GM12878 (cell line): ENCODE measurements at regions not wholly inside any gene's neighbourhood (a gene's known extent, or its start where the extent isn't known, plus 50 kb on each side); places are given as distances from the start of the nearest gene placed in this dataset.

Experiments used
- ATAC-seq: fragments of 200-7000 bp; cut with Tn5 transposase; 3 replicates; pipeline ENCODE4 v1.9.1; 2020; ENCODE audit warnings: mild to moderate bottlenecking, moderate library complexity
- BruUV-seq: library from RNA; stranded (reverse); fragments of 400-500 nt; replicated peaks from 2 replicates; lab custom pipeline; 2021; lab: Mats Ljungman, UMichigan
- CTCF ChIA-PET: fragments of 300-600 bp; sonication (Branson Sonifier 250); formaldehyde crosslinking; extraction: SDS; loops from one replicate; lab custom pipeline; 2021; ENCODE audit warnings: inconsistent platforms; lab: Yijun Ruan, JAX
- POLR2A ChIA-PET: fragments of 350-600 bp; formaldehyde crosslinking; extraction: SDS; loops from one replicate; lab custom pipeline; 2021; ENCODE audit warnings: inconsistent platforms; lab: Charles Lee
- RAD21 ChIA-PET: fragments of 300-600 bp; sonication (Branson Sonifier 250); formaldehyde crosslinking; loops from one replicate; lab custom pipeline; 2023; ENCODE audit warnings: antibody characterized with exemption; ENCODE audit not compliant: unreplicated experiment; lab: Charles Lee
- SMC1A ChIA-PET: fragments of 300-600 bp; sonication (Branson Sonifier 250); formaldehyde crosslinking; loops from one replicate; lab custom pipeline; 2023; ENCODE audit not compliant: unreplicated experiment, uncharacterized antibody; lab: Charles Lee
- DNase-seq: peaks from one replicate; pipeline ENCODE4 v3.0.0-alpha.2; 2011; ENCODE audit warnings: low read depth, low spot score
- FAIRE-seq: peaks from 3 replicates; lab custom pipeline; 2011; peaks lifted over from hg19 to GRCh38; lab: Jason Lieb, UNC
- H2AFZ ChIP-seq: 2 replicates; pipeline ENCODE4 v1.6.0; 2011; ENCODE audit warnings: low read depth, low read length, control low read depth; ENCODE audit not compliant: control insufficient read depth
- H3K27ac ChIP-seq: 2 replicates; pipeline ENCODE4 v1.5.1; 2011; ENCODE audit warnings: control low read depth; ENCODE audit not compliant: control insufficient read depth, insufficient read depth
- H3K27me3 ChIP-seq, 2 experiments: replicated peaks in 1 of 2; 2 replicates each; pipeline versions ENCODE4 v1.6.0 to v1.6.1; 2011; ENCODE audit warnings: low read length in 1 of 2; ENCODE audit not compliant: control insufficient read depth in 2 of 2, insufficient read depth in 2 of 2
- H3K36me3 ChIP-seq, 2 experiments: 2 replicates each; pipeline ENCODE4 v1.5.1; 2011; ENCODE audit warnings: low read length in 1 of 2; ENCODE audit not compliant: control insufficient read depth in 2 of 2, insufficient read depth in 2 of 2
- H3K4me1 ChIP-seq: 2 replicates; pipeline ENCODE4 v1.6.1; 2011; ENCODE audit warnings: mild to moderate bottlenecking, low read length, moderate library complexity, mixed read lengths; ENCODE audit not compliant: control insufficient read depth, insufficient read depth
- H3K4me2 ChIP-seq: 2 replicates; pipeline ENCODE4 v1.6.0; 2011; ENCODE audit warnings: control low read depth; ENCODE audit not compliant: control insufficient read depth, insufficient read depth
- H3K4me3 ChIP-seq: fragments of 200-600 bp; sonication (generic); 2 replicates; pipeline ENCODE4 v1.5.1; 2016
- H3K79me2 ChIP-seq: 2 replicates; pipeline ENCODE4 v1.6.0; 2011; ENCODE audit warnings: low read length; ENCODE audit not compliant: control insufficient read depth, insufficient read depth
- H3K9ac ChIP-seq: 2 replicates; pipeline ENCODE4 v1.8.0; 2011; ENCODE audit warnings: low read length, control low read depth, mixed read lengths; ENCODE audit not compliant: control insufficient read depth, insufficient read depth
- H3K9me3 ChIP-seq: replicated peaks from 3 replicates; pipeline ENCODE4 v1.5.1; 2011; ENCODE audit warnings: mild to moderate bottlenecking, low read length; ENCODE audit not compliant: control insufficient read depth, insufficient read depth
- H4K20me1 ChIP-seq: 2 replicates; pipeline ENCODE4 v1.6.0; 2011; ENCODE audit not compliant: control insufficient read depth, insufficient read depth
- CHD1 ChIP-seq: IDR thresholded peaks from 2 replicates; pipeline ENCODE4 v1.6.1; 2012; ENCODE audit warnings: low read depth, low read length, improper control_type of control experiment
- CREB1 ChIP-seq: IDR thresholded peaks from 2 replicates; pipeline ENCODE4 v1.6.1; 2012; ENCODE audit warnings: low read depth, mild to moderate bottlenecking, inconsistent platforms
- CREM ChIP-seq: IDR thresholded peaks from 2 replicates; pipeline ENCODE4 v1.6.1; 2014; ENCODE audit warnings: antibody characterized with exemption, low read depth
- FOXM1 ChIP-seq: IDR thresholded peaks from 2 replicates; pipeline ENCODE4 v1.6.1; 2012; ENCODE audit warnings: low read depth, mild to moderate bottlenecking, inconsistent platforms, low read length, moderate library complexity
- MTA2 ChIP-seq: fragments of 450-650 bp; IDR thresholded peaks from 2 replicates; pipeline ENCODE4 v1.6.1; 2016; ENCODE audit warnings: low read depth, mild to moderate bottlenecking, moderate library complexity
- NFXL1 ChIP-seq: fragments of 450-650 bp; IDR thresholded peaks from 2 replicates; pipeline ENCODE4 v1.6.1; 2017; ENCODE audit warnings: antibody characterized with exemption, mild to moderate bottlenecking, borderline replicate concordance
- NR2C1 ChIP-seq: fragments of 450-650 bp; IDR thresholded peaks from 2 replicates; pipeline ENCODE4 v1.6.1; 2017; ENCODE audit warnings: antibody characterized with exemption, mild to moderate bottlenecking, moderate library complexity
- NR2C2 ChIP-seq: IDR thresholded peaks from 2 replicates; pipeline ENCODE4 v1.6.1; 2011; ENCODE audit warnings: borderline replicate concordance, low read depth; ENCODE audit not compliant: control insufficient read depth, insufficient read length
- PML ChIP-seq: IDR thresholded peaks from 2 replicates; pipeline ENCODE4 v1.6.1; 2012; ENCODE audit warnings: low read length, inconsistent platforms
- POU2F2 ChIP-seq: IDR thresholded peaks from 3 replicates; pipeline ENCODE4 v1.6.1; 2011; ENCODE audit warnings: low read depth, mild to moderate bottlenecking, low read length, borderline replicate concordance
- SMARCA5 ChIP-seq: fragments of 450-650 bp; IDR thresholded peaks from 2 replicates; pipeline ENCODE4 v1.6.1; 2017; ENCODE audit warnings: mild to moderate bottlenecking
- SUPT20H ChIP-seq: IDR thresholded peaks from 2 replicates; pipeline ENCODE4 v1.6.1; 2011; ENCODE audit warnings: low read depth, mild to moderate bottlenecking, low read length, moderate library complexity, borderline replicate concordance; ENCODE audit not compliant: control insufficient read depth
- ZNF384 ChIP-seq: IDR thresholded peaks from 2 replicates; pipeline ENCODE4 v1.6.1; 2012; ENCODE audit warnings: low read depth, mild to moderate bottlenecking, low read length, improper control_type of control experiment, borderline replicate concordance
- WGBS: methylation state at CpG from one replicate; pipeline ENCODE4 v1.1.6; 2016; ENCODE audit warnings: low lambda C conversion rate; ENCODE audit not compliant: insufficient replicate concordance, insufficient coverage; ENCODE audit errors: missing lambda C conversion rate; 5-methylcytosine and 5-hydroxymethylcytosine counted together
- in situ Hi-C: fragments of 300-500 bp; cut with MboI; formaldehyde crosslinking; loops from 9 replicates; pipeline ENCODE4 v1.14.3; 2018; ENCODE audit warnings: mixed read lengths
- intact Hi-C: fragments of 100-400 bp; cut with micrococcal nuclease; formaldehyde crosslinking; loops from one replicate; pipeline ENCODE4 v1.14.2; 2022; ENCODE audit not compliant: unreplicated experiment
- TF ChIP-seq, protein P1 (sequence below): fragments of 450-650 bp; IDR thresholded peaks from 2 replicates; pipeline ENCODE4 v1.6.1; 2016; ENCODE audit warnings: mild to moderate bottlenecking
- TF ChIP-seq, protein P2 (sequence below): fragments of 150-350 bp; IDR thresholded peaks from 2 replicates; pipeline ENCODE4 v1.6.1; 2016; ENCODE audit warnings: low read depth, low read length
- TF ChIP-seq, protein P3 (sequence below): fragments of 450-650 bp; formaldehyde crosslinking; IDR thresholded peaks from 2 replicates; pipeline ENCODE4 v1.4.0; 2020; ENCODE audit warnings: mild to moderate bottlenecking, moderate library complexity
- TF ChIP-seq, protein P4 (sequence below): fragments of 450-650 bp; IDR thresholded peaks from 2 replicates; pipeline ENCODE4 v1.6.1; 2014; ENCODE audit warnings: mild to moderate bottlenecking

- H3K4me2 ChIP-seq: no peak overlapping the region
- H3K27me3 ChIP-seq: no peaks in the 10 kb centered on the region
- no peak for TF ChIP-seq CHD1
- TF ChIP-seq, protein P1, sequence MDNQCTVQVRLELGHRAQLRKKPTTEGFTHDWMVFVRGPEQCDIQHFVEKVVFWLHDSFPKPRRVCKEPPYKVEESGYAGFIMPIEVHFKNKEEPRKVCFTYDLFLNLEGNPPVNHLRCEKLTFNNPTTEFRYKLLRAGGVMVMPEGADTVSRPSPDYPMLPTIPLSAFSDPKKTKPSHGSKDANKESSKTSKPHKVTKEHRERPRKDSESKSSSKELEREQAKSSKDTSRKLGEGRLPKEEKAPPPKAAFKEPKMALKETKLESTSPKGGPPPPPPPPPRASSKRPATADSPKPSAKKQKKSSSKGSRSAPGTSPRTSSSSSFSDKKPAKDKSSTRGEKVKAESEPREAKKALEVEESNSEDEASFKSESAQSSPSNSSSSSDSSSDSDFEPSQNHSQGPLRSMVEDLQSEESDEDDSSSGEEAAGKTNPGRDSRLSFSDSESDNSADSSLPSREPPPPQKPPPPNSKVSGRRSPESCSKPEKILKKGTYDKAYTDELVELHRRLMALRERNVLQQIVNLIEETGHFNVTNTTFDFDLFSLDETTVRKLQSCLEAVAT: no peak
- no peak for TF ChIP-seq PML
- no peak for TF ChIP-seq SMARCA5
- TF ChIP-seq FOXM1: no peak
- TF ChIP-seq, protein P2, sequence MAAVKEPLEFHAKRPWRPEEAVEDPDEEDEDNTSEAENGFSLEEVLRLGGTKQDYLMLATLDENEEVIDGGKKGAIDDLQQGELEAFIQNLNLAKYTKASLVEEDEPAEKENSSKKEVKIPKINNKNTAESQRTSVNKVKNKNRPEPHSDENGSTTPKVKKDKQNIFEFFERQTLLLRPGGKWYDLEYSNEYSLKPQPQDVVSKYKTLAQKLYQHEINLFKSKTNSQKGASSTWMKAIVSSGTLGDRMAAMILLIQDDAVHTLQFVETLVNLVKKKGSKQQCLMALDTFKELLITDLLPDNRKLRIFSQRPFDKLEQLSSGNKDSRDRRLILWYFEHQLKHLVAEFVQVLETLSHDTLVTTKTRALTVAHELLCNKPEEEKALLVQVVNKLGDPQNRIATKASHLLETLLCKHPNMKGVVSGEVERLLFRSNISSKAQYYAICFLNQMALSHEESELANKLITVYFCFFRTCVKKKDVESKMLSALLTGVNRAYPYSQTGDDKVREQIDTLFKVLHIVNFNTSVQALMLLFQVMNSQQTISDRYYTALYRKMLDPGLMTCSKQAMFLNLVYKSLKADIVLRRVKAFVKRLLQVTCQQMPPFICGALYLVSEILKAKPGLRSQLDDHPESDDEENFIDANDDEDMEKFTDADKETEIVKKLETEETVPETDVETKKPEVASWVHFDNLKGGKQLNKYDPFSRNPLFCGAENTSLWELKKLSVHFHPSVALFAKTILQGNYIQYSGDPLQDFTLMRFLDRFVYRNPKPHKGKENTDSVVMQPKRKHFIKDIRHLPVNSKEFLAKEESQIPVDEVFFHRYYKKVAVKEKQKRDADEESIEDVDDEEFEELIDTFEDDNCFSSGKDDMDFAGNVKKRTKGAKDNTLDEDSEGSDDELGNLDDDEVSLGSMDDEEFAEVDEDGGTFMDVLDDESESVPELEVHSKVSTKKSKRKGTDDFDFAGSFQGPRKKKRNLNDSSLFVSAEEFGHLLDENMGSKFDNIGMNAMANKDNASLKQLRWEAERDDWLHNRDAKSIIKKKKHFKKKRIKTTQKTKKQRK: no peak
- no peak for TF ChIP-seq NFXL1
- no peak for TF ChIP-seq MTA2
- TF ChIP-seq NR2C1: no peak
- no peak for TF ChIP-seq CREM
- no peak for TF ChIP-seq POU2F2
- TF ChIP-seq ZNF384: no peak
- TF ChIP-seq NR2C2: no peak
- TF ChIP-seq, protein P3, sequence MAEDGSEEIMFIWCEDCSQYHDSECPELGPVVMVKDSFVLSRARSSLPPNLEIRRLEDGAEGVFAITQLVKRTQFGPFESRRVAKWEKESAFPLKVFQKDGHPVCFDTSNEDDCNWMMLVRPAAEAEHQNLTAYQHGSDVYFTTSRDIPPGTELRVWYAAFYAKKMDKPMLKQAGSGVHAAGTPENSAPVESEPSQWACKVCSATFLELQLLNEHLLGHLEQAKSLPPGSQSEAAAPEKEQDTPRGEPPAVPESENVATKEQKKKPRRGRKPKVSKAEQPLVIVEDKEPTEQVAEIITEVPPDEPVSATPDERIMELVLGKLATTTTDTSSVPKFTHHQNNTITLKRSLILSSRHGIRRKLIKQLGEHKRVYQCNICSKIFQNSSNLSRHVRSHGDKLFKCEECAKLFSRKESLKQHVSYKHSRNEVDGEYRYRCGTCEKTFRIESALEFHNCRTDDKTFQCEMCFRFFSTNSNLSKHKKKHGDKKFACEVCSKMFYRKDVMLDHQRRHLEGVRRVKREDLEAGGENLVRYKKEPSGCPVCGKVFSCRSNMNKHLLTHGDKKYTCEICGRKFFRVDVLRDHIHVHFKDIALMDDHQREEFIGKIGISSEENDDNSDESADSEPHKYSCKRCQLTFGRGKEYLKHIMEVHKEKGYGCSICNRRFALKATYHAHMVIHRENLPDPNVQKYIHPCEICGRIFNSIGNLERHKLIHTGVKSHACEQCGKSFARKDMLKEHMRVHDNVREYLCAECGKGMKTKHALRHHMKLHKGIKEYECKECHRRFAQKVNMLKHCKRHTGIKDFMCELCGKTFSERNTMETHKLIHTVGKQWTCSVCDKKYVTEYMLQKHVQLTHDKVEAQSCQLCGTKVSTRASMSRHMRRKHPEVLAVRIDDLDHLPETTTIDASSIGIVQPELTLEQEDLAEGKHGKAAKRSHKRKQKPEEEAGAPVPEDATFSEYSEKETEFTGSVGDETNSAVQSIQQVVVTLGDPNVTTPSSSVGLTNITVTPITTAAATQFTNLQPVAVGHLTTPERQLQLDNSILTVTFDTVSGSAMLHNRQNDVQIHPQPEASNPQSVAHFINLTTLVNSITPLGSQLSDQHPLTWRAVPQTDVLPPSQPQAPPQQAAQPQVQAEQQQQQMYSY: no peak
- TF ChIP-seq, protein P4, sequence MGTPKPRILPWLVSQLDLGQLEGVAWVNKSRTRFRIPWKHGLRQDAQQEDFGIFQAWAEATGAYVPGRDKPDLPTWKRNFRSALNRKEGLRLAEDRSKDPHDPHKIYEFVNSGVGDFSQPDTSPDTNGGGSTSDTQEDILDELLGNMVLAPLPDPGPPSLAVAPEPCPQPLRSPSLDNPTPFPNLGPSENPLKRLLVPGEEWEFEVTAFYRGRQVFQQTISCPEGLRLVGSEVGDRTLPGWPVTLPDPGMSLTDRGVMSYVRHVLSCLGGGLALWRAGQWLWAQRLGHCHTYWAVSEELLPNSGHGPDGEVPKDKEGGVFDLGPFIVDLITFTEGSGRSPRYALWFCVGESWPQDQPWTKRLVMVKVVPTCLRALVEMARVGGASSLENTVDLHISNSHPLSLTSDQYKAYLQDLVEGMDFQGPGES: no peak
- no peak for TF ChIP-seq CREB1
- no peak for TF ChIP-seq SUPT20H
- no peak overlapping the region for H3K4me3 ChIP-seq
- no peak overlapping the region for H2AFZ ChIP-seq
- CTCF ChIA-PET: no interaction called here
- intact Hi-C loops: no loop called here
- no peaks in the 10 kb centered on the region for H3K4me1 ChIP-seq
- no peak for DNase-seq
- no TSS peak for BruUV-seq
- H3K79me2 ChIP-seq: no peaks in the 10 kb centered on the region
- POLR2A ChIA-PET: no interaction called here
- H3K9me3 ChIP-seq: no peaks in the 10 kb centered on the region
- H3K9ac ChIP-seq: no peak overlapping the region
- ATAC-seq: no peak
- RAD21 ChIA-PET: no interaction called here
- no peak overlapping the region for H3K27ac ChIP-seq
- H4K20me1 ChIP-seq: no peaks in the 10 kb centered on the region
- in situ Hi-C loops: no loop called here
- 74% methylated on average over 5 of the region's 5 CpGs for WGBS
- SMC1A ChIA-PET: no interaction called here
- no peaks in the 10 kb centered on the region for H3K36me3 ChIP-seq
- FAIRE-seq: no peak
Measured at GRCh38 chr10:76640806-76641205, 996.8 kb downstream of the KCNMA1 start.
